GM04504 (cell line): ENCODE measurements at regions not wholly inside any gene's neighbourhood (a gene's known extent, or its start where the extent isn't known, plus 50 kb on each side); places are given as distances from the start of the nearest gene placed in this dataset.
"Not testable (repeated sequence)": the region's sequence is repeated elsewhere in the genome, so short reads cannot be mapped to it uniquely, and the experiment has no call there.

ENCODE experiments used
- DNase-seq: peaks from one replicate; pipeline ENCODE4 v3.0.0-alpha.2; 2012; ENCODE audit warnings: low read depth

GRCh38 chr12:18794000-18794399 lies 56.1 kb downstream of the CAPZA3 start:
- DNase-seq, result no peak

GRCh38 chr12:18797604-18798003 lies 59.7 kb downstream of the CAPZA3 start:
- DNase-seq, result no peak

GRCh38 chr12:18798535-18799361 lies 60.8 kb downstream of the CAPZA3 start:
- DNase-seq, result peak; percentile 19

- DNase-seq, result no peak
These were observed 61.6 kb downstream of the CAPZA3 start for GRCh38 chr12:18799561-18799960.

GRCh38 chr12:18805516-18806248 lies 67.8 kb downstream of the CAPZA3 start:
- no peak for DNase-seq

GRCh38 chr12:18807714-18808113 lies 69.8 kb downstream of the CAPZA3 start:
- no peak for DNase-seq

GRCh38 chr12:18808221-18808620 lies 70.3 kb downstream of the CAPZA3 start:
- DNase-seq, result no peak

- no peak for DNase-seq
These were observed 72.8 kb downstream of the CAPZA3 start for GRCh38 chr12:18810537-18811253.

GRCh38 chr12:18811273-18811672 lies 73.4 kb downstream of the CAPZA3 start:
- DNase-seq, result no peak

- no peak for DNase-seq
These were observed 75.8 kb downstream of the CAPZA3 start for GRCh38 chr12:18813753-18814152.

- DNase-seq, result no peak
These were observed 80.8 kb downstream of the CAPZA3 start for GRCh38 chr12:18818579-18819268.

GRCh38 chr12:18819484-18819883 lies 81.6 kb downstream of the CAPZA3 start:
- no peak for DNase-seq

GRCh38 chr12:18823461-18823860 lies 85.5 kb downstream of the CAPZA3 start:
- no peak for DNase-seq

GRCh38 chr12:18824287-18824686 lies 86.4 kb downstream of the CAPZA3 start:
- DNase-seq, result no peak

- no peak for DNase-seq
These were observed 87.2 kb downstream of the CAPZA3 start for GRCh38 chr12:18825138-18825537.

- no peak for DNase-seq
These were observed 90.0 kb downstream of the CAPZA3 start for GRCh38 chr12:18827913-18828312.

- no peak for DNase-seq
These were observed 90.6 kb downstream of the CAPZA3 start for GRCh38 chr12:18828483-18828882.

- DNase-seq, result no peak
These were observed 91.1 kb downstream of the CAPZA3 start for GRCh38 chr12:18828987-18829386.

- not testable (repeated sequence) for DNase-seq
These were observed 95.0 kb downstream of the CAPZA3 start for GRCh38 chr12:18832932-18833331.

- no peak for DNase-seq
These were observed 99.1 kb downstream of the CAPZA3 start for GRCh38 chr12:18837025-18837424.

- DNase-seq, result no peak
These were observed 99.6 kb downstream of the CAPZA3 start for GRCh38 chr12:18837505-18837904.

GRCh38 chr12:18840997-18841396 lies 103.1 kb downstream of the CAPZA3 start:
- not testable (repeated sequence) for DNase-seq
